WTC11 (cell line): ENCODE measurements at regions not wholly inside any gene's neighbourhood (a gene's known extent, or its start where the extent isn't known, plus 50 kb on each side); places are given as distances from the start of the nearest gene placed in this dataset.

ENCODE experiments used
- ATAC-seq: fragments of 200-7000 bp; cut with Tn5 transposase; 2 replicates; pipeline ENCODE4 v1.10.0; 2021; ENCODE audit warnings: mild to moderate bottlenecking, moderate library complexity
- CTCF ChIA-PET: fragments of 300-600 bp; sonication (Branson Sonifier 250); formaldehyde crosslinking; loops from one replicate; lab custom pipeline; 2021; ENCODE audit warnings: antibody characterized with exemption; lab: Charles Lee
- POLR2A ChIA-PET: fragments of 350-600 bp; sonication (Branson Sonifier 250); formaldehyde crosslinking; loops from one replicate; lab custom pipeline; 2021; ENCODE audit warnings: antibody characterized with exemption; lab: Charles Lee
- DNase-seq: peaks from one replicate; pipeline ENCODE4 v3.0.0; 2021; ENCODE audit warnings: low spot score
- H3K27ac Mint-ChIP-seq: 2 replicates; pipeline ENCODE4 v1.8.0; 2021; ENCODE audit warnings: mixed read lengths
- H3K27me3 Mint-ChIP-seq: 2 replicates; pipeline ENCODE4 v1.8.0; 2021; ENCODE audit warnings: low read depth, mild to moderate bottlenecking, moderate library complexity, mixed read lengths
- H3K36me3 Mint-ChIP-seq: 2 replicates; pipeline ENCODE4 v1.8.0; 2021; ENCODE audit warnings: mixed read lengths
- H3K4me1 Mint-ChIP-seq: 2 replicates; pipeline ENCODE4 v1.8.0; 2022; ENCODE audit warnings: mixed read lengths
- H3K4me3 Mint-ChIP-seq: 2 replicates; pipeline ENCODE4 v1.8.0; 2021; ENCODE audit warnings: mild to moderate bottlenecking, moderate library complexity, mixed read lengths
- H3K9me3 Mint-ChIP-seq: 2 replicates; pipeline ENCODE4 v1.8.0; 2021; ENCODE audit warnings: mixed read lengths
- AR ChIP-seq: fragments of 250-450 bp; sonication (Bioruptor Pico); IDR thresholded peaks from 2 replicates; pipeline ENCODE4 v1.9.0; 2021; ENCODE audit warnings: mild to moderate bottlenecking
- EMX1 ChIP-seq: fragments of 250-450 bp; sonication (Bioruptor Pico); IDR thresholded peaks from 2 replicates; pipeline ENCODE4 v1.8.0; 2021; ENCODE audit warnings: mild to moderate bottlenecking
- ERG ChIP-seq: fragments of 250-450 bp; sonication (Bioruptor Pico); IDR thresholded peaks from 2 replicates; pipeline ENCODE4 v1.8.0; 2021; ENCODE audit warnings: mild to moderate bottlenecking
- FOXP1 ChIP-seq: sonication (generic); formaldehyde crosslinking; IDR thresholded peaks from 2 replicates; pipeline ENCODE4 v1.8.0; 2022; ENCODE audit warnings: missing genetic modification reagents, mild to moderate bottlenecking, moderate library complexity, borderline replicate concordance
- HMGA2 ChIP-seq: fragments of 250-450 bp; sonication (Bioruptor Pico); IDR thresholded peaks from 2 replicates; pipeline ENCODE4 v1.4.0; 2021; ENCODE audit warnings: mild to moderate bottlenecking, moderate library complexity
- IRF1 ChIP-seq: sonication (generic); formaldehyde crosslinking; IDR thresholded peaks from 2 replicates; pipeline ENCODE4 v1.8.0; 2023; ENCODE audit warnings: missing genetic modification reagents
- MXD4 ChIP-seq: fragments of 250-450 bp; sonication (Bioruptor Pico); IDR thresholded peaks from 2 replicates; pipeline ENCODE4 v1.8.0; 2021; ENCODE audit warnings: mild to moderate bottlenecking, moderate library complexity, borderline replicate concordance
- NFE2L1 ChIP-seq: sonication (generic); formaldehyde crosslinking; IDR thresholded peaks from 2 replicates; pipeline ENCODE4 v1.8.1; 2023; ENCODE audit warnings: missing genetic modification reagents
- NR3C1 ChIP-seq: sonication (generic); formaldehyde crosslinking; conservative IDR thresholded peaks from 2 replicates; pipeline ENCODE4 v1.8.1; 2023; ENCODE audit warnings: low read depth, mild to moderate bottlenecking, missing genetic modification reagents
- PRRX2 ChIP-seq: fragments of 250-450 bp; sonication (Bioruptor Pico); IDR thresholded peaks from 2 replicates; pipeline ENCODE4 v1.8.0; 2021; ENCODE audit warnings: mild to moderate bottlenecking
- SMAD4 ChIP-seq: sonication (generic); formaldehyde crosslinking; IDR thresholded peaks from 2 replicates; pipeline ENCODE4 v1.8.0; 2022; ENCODE audit warnings: mild to moderate bottlenecking, missing genetic modification reagents
- TEAD1 ChIP-seq: sonication (generic); formaldehyde crosslinking; IDR thresholded peaks from 2 replicates; pipeline ENCODE4 v1.8.0; 2022; ENCODE audit warnings: mild to moderate bottlenecking, missing genetic modification reagents
- TEAD4 ChIP-seq: sonication (generic); formaldehyde crosslinking; IDR thresholded peaks from 2 replicates; pipeline ENCODE4 v1.8.0; 2022; ENCODE audit warnings: mild to moderate bottlenecking, missing genetic modification reagents
- ZBTB21 ChIP-seq: sonication (generic); formaldehyde crosslinking; IDR thresholded peaks from 2 replicates; pipeline ENCODE4 v1.8.1; 2023; ENCODE audit warnings: mild to moderate bottlenecking, missing genetic modification reagents, borderline replicate concordance
- ZMAT4 ChIP-seq: fragments of 250-450 bp; sonication (Bioruptor Pico); IDR thresholded peaks from 2 replicates; pipeline ENCODE4 v1.9.0; 2021; ENCODE audit warnings: mild to moderate bottlenecking
- ZNF317 ChIP-seq: sonication (generic); formaldehyde crosslinking; IDR thresholded peaks from 2 replicates; pipeline ENCODE4 v1.8.1; 2023; ENCODE audit warnings: low read depth, mild to moderate bottlenecking, moderate library complexity, missing genetic modification reagents, borderline replicate concordance
- TF ChIP-seq, protein P1 (sequence below): sonication (generic); formaldehyde crosslinking; IDR thresholded peaks from 2 replicates; pipeline ENCODE4 v1.8.0; 2023; ENCODE audit warnings: mild to moderate bottlenecking, missing genetic modification reagents
- TF ChIP-seq, protein P2 (sequence below): sonication (generic); formaldehyde crosslinking; IDR thresholded peaks from 2 replicates; pipeline ENCODE4 v1.8.1; 2023; ENCODE audit warnings: mild to moderate bottlenecking, missing genetic modification reagents, moderate library complexity
- TF ChIP-seq, protein P3 (sequence below): fragments of 250-450 bp; sonication (Bioruptor Pico); IDR thresholded peaks from 2 replicates; pipeline ENCODE4 v2.1.2; 2022; ENCODE audit warnings: mild to moderate bottlenecking, moderate library complexity

DNA sequence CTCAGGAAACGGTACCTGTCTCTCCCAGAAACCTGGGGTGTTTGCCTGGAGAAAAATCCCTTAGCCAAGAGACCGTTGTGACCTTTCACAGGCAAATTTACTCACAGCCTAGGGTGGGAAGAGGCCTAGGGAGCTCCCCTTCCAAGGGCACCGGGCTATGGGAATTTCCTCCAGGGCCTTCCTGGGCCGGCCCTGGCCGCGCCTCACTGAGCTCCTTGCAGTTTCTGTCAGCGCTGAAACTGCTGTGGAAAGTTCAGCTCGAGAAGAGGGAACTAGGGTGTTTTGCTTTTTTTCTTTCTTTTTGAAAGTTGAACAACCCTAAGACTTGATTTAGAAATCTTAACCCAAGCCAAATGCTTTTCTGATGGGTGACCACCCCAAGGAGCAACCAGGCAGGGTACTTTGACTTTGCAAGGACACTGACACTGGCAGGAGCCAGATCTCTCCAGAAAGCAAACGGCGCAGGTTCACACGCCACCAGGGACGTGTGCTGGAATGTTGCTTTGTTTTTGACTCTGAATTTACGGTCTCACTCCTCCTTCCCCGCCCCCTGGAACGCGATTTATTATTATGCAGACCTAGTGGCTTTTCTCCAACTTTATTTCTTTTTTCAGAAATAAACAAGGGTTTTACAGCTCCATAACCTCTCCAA, 229.6 kb upstream of the JUN start (continued):
- TF ChIP-seq, protein P1, sequence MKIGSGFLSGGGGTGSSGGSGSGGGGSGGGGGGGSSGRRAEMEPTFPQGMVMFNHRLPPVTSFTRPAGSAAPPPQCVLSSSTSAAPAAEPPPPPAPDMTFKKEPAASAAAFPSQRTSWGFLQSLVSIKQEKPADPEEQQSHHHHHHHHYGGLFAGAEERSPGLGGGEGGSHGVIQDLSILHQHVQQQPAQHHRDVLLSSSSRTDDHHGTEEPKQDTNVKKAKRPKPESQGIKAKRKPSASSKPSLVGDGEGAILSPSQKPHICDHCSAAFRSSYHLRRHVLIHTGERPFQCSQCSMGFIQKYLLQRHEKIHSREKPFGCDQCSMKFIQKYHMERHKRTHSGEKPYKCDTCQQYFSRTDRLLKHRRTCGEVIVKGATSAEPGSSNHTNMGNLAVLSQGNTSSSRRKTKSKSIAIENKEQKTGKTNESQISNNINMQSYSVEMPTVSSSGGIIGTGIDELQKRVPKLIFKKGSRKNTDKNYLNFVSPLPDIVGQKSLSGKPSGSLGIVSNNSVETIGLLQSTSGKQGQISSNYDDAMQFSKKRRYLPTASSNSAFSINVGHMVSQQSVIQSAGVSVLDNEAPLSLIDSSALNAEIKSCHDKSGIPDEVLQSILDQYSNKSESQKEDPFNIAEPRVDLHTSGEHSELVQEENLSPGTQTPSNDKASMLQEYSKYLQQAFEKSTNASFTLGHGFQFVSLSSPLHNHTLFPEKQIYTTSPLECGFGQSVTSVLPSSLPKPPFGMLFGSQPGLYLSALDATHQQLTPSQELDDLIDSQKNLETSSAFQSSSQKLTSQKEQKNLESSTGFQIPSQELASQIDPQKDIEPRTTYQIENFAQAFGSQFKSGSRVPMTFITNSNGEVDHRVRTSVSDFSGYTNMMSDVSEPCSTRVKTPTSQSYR = no peak

- TF ChIP-seq FOXP1 (CRISPR knock-in tag) = no peak
- no peak for TF ChIP-seq HMGA2 (CRISPR knock-in tag)
- no peak for TF ChIP-seq ZNF317 (CRISPR knock-in tag)
- TF ChIP-seq, protein P2, sequence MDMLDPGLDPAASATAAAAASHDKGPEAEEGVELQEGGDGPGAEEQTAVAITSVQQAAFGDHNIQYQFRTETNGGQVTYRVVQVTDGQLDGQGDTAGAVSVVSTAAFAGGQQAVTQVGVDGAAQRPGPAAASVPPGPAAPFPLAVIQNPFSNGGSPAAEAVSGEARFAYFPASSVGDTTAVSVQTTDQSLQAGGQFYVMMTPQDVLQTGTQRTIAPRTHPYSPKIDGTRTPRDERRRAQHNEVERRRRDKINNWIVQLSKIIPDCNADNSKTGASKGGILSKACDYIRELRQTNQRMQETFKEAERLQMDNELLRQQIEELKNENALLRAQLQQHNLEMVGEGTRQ (CRISPR knock-in tag) = no peak
- no peak for TF ChIP-seq SMAD4 (CRISPR knock-in tag)
- TF ChIP-seq TEAD4 = no peak
- no peak for TF ChIP-seq PRRX2
- TF ChIP-seq AR = no peak
- TF ChIP-seq IRF1 (CRISPR knock-in tag) = no peak
- no peak for TF ChIP-seq ZBTB21 (CRISPR knock-in tag)
- TF ChIP-seq ZMAT4 (CRISPR knock-in tag) = no peak
- no peak for TF ChIP-seq NR3C1 (CRISPR knock-in tag)
- no peak for TF ChIP-seq ERG
- TF ChIP-seq, protein P3, sequence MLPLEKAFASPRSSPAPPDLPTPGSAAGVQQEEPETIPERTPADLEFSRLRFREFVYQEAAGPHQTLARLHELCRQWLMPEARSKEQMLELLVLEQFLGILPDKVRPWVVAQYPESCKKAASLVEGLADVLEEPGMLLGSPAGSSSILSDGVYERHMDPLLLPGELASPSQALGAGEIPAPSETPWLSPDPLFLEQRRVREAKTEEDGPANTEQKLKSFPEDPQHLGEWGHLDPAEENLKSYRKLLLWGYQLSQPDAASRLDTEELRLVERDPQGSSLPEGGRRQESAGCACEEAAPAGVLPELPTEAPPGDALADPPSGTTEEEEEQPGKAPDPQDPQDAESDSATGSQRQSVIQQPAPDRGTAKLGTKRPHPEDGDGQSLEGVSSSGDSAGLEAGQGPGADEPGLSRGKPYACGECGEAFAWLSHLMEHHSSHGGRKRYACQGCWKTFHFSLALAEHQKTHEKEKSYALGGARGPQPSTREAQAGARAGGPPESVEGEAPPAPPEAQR (CRISPR knock-in tag) = no peak
- TF ChIP-seq EMX1 (CRISPR knock-in tag) = no peak
- no peak for TF ChIP-seq MXD4 (CRISPR knock-in tag)
- TF ChIP-seq TEAD1 = no peak
- TF ChIP-seq NFE2L1 (CRISPR knock-in tag) = no peak
- TF ChIP-seq, all 79 proteins: peak for 0
Measured at GRCh38 chr1:59013928-59014279, 230.1 kb upstream of the JUN start.

More at GRCh38 chr1:59013928-59014279, 230.1 kb upstream of the JUN start:
- ChIA-PET POLR2A (no interaction called here), CTCF (interaction anchor here (0.6 to 1.3 kb wide), 3 partner anchors 17 to 172 kb away, joined by 3 to 6 read pairs (median 3); no protein-coding TSS in a partner anchor)
- Mint-ChIP-seq H3K27ac (peak overlapping the region; percentile 98), H3K27me3 (peaks cover 15% of the 10 kb centered on the region), H3K4me3 (peak overlapping the region; percentile 21; the same call in 1 of the 2 replicates), H3K9me3 (peaks cover 11% of the 10 kb centered on the region), H3K4me1 (peaks cover 49% of the 10 kb centered on the region), H3K36me3 (peaks cover 12% of the 10 kb centered on the region)
- DNase-seq (no peak), ATAC-seq (no peak)
